Neural cell (in vitro differentiated cells): ENCODE measurements at regions not wholly inside any gene's neighbourhood (a gene's known extent, or its start where the extent isn't known, plus 50 kb on each side); places are given as distances from the start of the nearest gene placed in this dataset.

Experiments used
- H2AFZ ChIP-seq: fragments of 200-600, 300-800 bp; sonication (generic), shearing (Covaris generic); 2 replicates; pipeline ENCODE4 v1.6.0; 2014; ENCODE audit warnings: low read depth, mild to moderate bottlenecking, antibody characterized with exemption, low read length, moderate library complexity
- H3F3A ChIP-seq: fragments of 200-600 bp; shearing (Covaris generic); 2 replicates; pipeline ENCODE4 v1.6.1; 2016; ENCODE audit warnings: mild to moderate bottlenecking, moderate library complexity, mixed read lengths, antibody characterized with exemption, low read length; ENCODE audit not compliant: insufficient read depth, poor library complexity, severe bottlenecking
- H3K27ac ChIP-seq: fragments of 200-600, 300-800 bp; sonication (generic), shearing (Covaris generic); 2 replicates; pipeline ENCODE4 v1.5.1; 2014; ENCODE audit warnings: mild to moderate bottlenecking, low read length, moderate library complexity
- H3K27me3 ChIP-seq: fragments of 300-800, 200-600 bp; sonication (generic), shearing (Covaris generic); 2 replicates; pipeline ENCODE4 v1.6.0; 2014; ENCODE audit warnings: mild to moderate bottlenecking, low read depth, low read length, moderate library complexity; ENCODE audit not compliant: insufficient read depth
- H3K36me3 ChIP-seq: fragments of 300-800, 200-600 bp; sonication (generic), shearing (Covaris generic); 2 replicates; pipeline ENCODE4 v1.5.1; 2014; ENCODE audit warnings: mild to moderate bottlenecking, antibody characterized with exemption, low read length, moderate library complexity; ENCODE audit not compliant: insufficient read depth
- H3K4me2 ChIP-seq: fragments of 300-800, 200-600 bp; sonication (generic), shearing (Covaris generic); 2 replicates; pipeline ENCODE4 v1.6.0; 2014; ENCODE audit warnings: mild to moderate bottlenecking, low read length
- H3K4me3 ChIP-seq: fragments of 300-800, 200-600 bp; sonication (generic), shearing (Covaris generic); 2 replicates; pipeline ENCODE4 v1.5.1; 2014; ENCODE audit warnings: mild to moderate bottlenecking, low read length, moderate library complexity
- H3K79me2 ChIP-seq: fragments of 200-600 bp; shearing (Covaris generic); replicated peaks from 2 replicates; pipeline ENCODE4 v1.6.0; 2014; ENCODE audit warnings: mild to moderate bottlenecking, low read length, moderate library complexity; ENCODE audit not compliant: insufficient read depth
- H3K9ac ChIP-seq: fragments of 300-800, 200-600 bp; sonication (generic), shearing (Covaris generic); 2 replicates; pipeline ENCODE4 v1.6.1; 2016; ENCODE audit warnings: mild to moderate bottlenecking, low read length, mixed read lengths
- H3K9me2 ChIP-seq: fragments of 200-600 bp; shearing (Covaris generic); 2 replicates; pipeline ENCODE4 v1.6.1; 2016; ENCODE audit warnings: mild to moderate bottlenecking, low read length, mixed read lengths; ENCODE audit not compliant: insufficient read depth
- H3K9me3 ChIP-seq: fragments of 200-600, 300-800 bp; sonication (generic), shearing (Covaris generic); 2 replicates; pipeline ENCODE4 v1.6.1; 2016; ENCODE audit warnings: mild to moderate bottlenecking, mixed run types, low read length, moderate library complexity, mixed read lengths
- H4K20me1 ChIP-seq: fragments of 200-600 bp; shearing (Covaris generic); 2 replicates; pipeline ENCODE4 v1.6.1; 2016; ENCODE audit warnings: mild to moderate bottlenecking, mixed run types; ENCODE audit not compliant: insufficient read depth
- CTCF ChIP-seq: fragments of 450-650 bp; IDR thresholded peaks from 2 replicates; pipeline ENCODE4 v1.5.1; 2014; ENCODE audit warnings: antibody characterized with exemption, mild to moderate bottlenecking, moderate library complexity; ENCODE audit not compliant: poor library complexity, severe bottlenecking
- EP300 ChIP-seq: fragments of 450-650 bp; conservative IDR thresholded peaks from 2 replicates; pipeline ENCODE4 v1.6.1; 2014; ENCODE audit warnings: antibody characterized with exemption, mild to moderate bottlenecking, moderate library complexity; ENCODE audit not compliant: poor library complexity, severe bottlenecking
- EZH2 ChIP-seq: fragments of 200-600, 300-800 bp; shearing (Covaris generic), sonication (generic); IDR thresholded peaks from 2 replicates; pipeline ENCODE4 v1.6.1; 2014; ENCODE audit warnings: antibody characterized with exemption, low read length, borderline replicate concordance, mild to moderate bottlenecking; ENCODE audit not compliant: insufficient read depth, poor library complexity, severe bottlenecking
- MXI1 ChIP-seq: fragments of 450-650 bp; conservative IDR thresholded peaks from 2 replicates; pipeline ENCODE4 v1.6.1; 2014; ENCODE audit warnings: antibody characterized with exemption, mild to moderate bottlenecking; ENCODE audit not compliant: poor library complexity, severe bottlenecking
- POLR2AphosphoS5 ChIP-seq: IDR thresholded peaks from 2 replicates; pipeline ENCODE4 v1.6.1; 2012
- RAD21 ChIP-seq: fragments of 450-650 bp; conservative IDR thresholded peaks from 2 replicates; pipeline ENCODE4 v1.6.1; 2014; ENCODE audit warnings: antibody characterized with exemption, mild to moderate bottlenecking, moderate library complexity
- SMC3 ChIP-seq: fragments of 450-650 bp; conservative IDR thresholded peaks from 2 replicates; pipeline ENCODE4 v1.6.1; 2014; ENCODE audit warnings: antibody characterized with exemption, mild to moderate bottlenecking, moderate library complexity; ENCODE audit not compliant: poor library complexity
- TAF1 ChIP-seq: IDR thresholded peaks from 2 replicates; pipeline ENCODE4 v1.6.1; 2012; ENCODE audit warnings: low read depth
- TF ChIP-seq, protein P1 (sequence below): IDR thresholded peaks from 2 replicates; pipeline ENCODE4 v1.6.1; 2012; ENCODE audit warnings: borderline replicate concordance

- no peaks in the 10 kb centered on the region for H3K9me3 ChIP-seq
- no peak overlapping the region for H3K4me2 ChIP-seq
- no peaks in the 10 kb centered on the region for H3K36me3 ChIP-seq
- no peak overlapping the region for H2AFZ ChIP-seq
- H3K27me3 ChIP-seq: no peaks in the 10 kb centered on the region
- TF ChIP-seq CTCF: no peak
- no peak for TF ChIP-seq POLR2AphosphoS5
- TF ChIP-seq RAD21: no peak
- H3F3A ChIP-seq: no peaks in the 10 kb centered on the region
- no peaks in the 10 kb centered on the region for H3K79me2 ChIP-seq
- H3K27ac ChIP-seq: no peak overlapping the region
- no peaks in the 10 kb centered on the region for H4K20me1 ChIP-seq
- no peak overlapping the region for H3K4me3 ChIP-seq
- no peak overlapping the region for H3K9ac ChIP-seq
- H3K9me2 ChIP-seq: no peaks in the 10 kb centered on the region
Observed at GRCh38 chr10:90226517-90226916, 525.1 kb downstream of the KIF20B start.

DNA sequence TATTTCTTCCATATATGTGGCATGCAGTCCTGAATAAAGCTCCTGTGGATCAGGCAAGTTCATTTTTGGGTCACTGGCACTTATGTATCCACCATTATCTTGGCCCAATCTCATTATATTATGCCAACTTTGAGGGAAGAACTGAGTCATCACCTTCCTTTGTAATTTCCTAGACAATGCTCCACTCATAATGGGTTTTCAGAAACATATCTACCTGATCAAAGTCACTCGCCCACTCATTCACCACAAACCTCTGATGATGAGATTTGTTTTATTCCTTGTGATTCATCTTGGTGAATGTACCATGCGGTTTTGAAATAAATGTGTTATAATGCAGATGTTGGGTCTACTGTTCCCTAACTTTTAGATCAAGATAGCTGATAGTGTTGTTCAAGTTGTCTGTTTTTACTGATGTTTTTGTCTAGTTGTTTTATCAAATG lies 525.8 kb downstream of the KIF20B start:
- H3K27me3 ChIP-seq: no peaks in the 10 kb centered on the region
- no peak overlapping the region for H3K4me2 ChIP-seq
- H3K4me3 ChIP-seq: no peak overlapping the region
- no peaks in the 10 kb centered on the region for H4K20me1 ChIP-seq
- H3K9me2 ChIP-seq: no peaks in the 10 kb centered on the region
- H3K9ac ChIP-seq: no peak overlapping the region
- H3K9me3 ChIP-seq: no peaks in the 10 kb centered on the region
- no peaks in the 10 kb centered on the region for H3F3A ChIP-seq
- no peak overlapping the region for H3K27ac ChIP-seq
- TF ChIP-seq MXI1 (no peak), CTCF (no peak), POLR2AphosphoS5 (no peak), EZH2 (no peak), TAF1 (no peak), RAD21 (no peak), EP300 (no peak)
- H3K36me3 ChIP-seq: no peaks in the 10 kb centered on the region
- H3K79me2 ChIP-seq: no peaks in the 10 kb centered on the region
- H2AFZ ChIP-seq: no peak overlapping the region

DNA sequence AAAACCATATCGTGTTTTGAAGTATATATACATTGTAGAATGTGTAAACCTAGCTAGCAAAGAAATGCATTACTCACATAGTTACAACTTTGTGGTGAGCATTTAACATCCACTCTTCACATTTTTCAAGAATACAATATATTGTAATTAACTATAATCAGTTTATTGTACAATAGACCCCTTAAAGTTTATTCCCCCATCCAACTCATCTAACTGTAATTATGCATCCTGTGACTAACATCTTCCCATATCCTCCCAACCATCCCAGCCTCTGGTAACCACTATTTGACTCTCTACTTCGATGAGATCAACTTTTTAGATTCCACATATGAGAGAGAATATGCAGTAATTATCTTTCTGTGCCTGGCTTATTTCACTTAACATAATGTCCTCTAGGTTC lies 526.4 kb downstream of the KIF20B start:
- Histone ChIP-seq H3K9me2 (no peaks in the 10 kb centered on the region), H3K9ac (no peak overlapping the region), H3F3A (no peaks in the 10 kb centered on the region), H4K20me1 (no peaks in the 10 kb centered on the region), H3K27ac (no peak overlapping the region), H3K79me2 (no peaks in the 10 kb centered on the region), H3K27me3 (no peaks in the 10 kb centered on the region), H3K4me2 (no peak overlapping the region), H2AFZ (no peak overlapping the region), H3K4me3 (no peak overlapping the region), H3K9me3 (no peaks in the 10 kb centered on the region), H3K36me3 (no peaks in the 10 kb centered on the region)
- TF ChIP-seq CTCF (no peak), EP300 (no peak), TAF1 (no peak), POLR2AphosphoS5 (no peak), MXI1 (no peak), EZH2 (no peak), SMC3 (no peak), RAD21 (no peak)
- TF ChIP-seq, protein P1, sequence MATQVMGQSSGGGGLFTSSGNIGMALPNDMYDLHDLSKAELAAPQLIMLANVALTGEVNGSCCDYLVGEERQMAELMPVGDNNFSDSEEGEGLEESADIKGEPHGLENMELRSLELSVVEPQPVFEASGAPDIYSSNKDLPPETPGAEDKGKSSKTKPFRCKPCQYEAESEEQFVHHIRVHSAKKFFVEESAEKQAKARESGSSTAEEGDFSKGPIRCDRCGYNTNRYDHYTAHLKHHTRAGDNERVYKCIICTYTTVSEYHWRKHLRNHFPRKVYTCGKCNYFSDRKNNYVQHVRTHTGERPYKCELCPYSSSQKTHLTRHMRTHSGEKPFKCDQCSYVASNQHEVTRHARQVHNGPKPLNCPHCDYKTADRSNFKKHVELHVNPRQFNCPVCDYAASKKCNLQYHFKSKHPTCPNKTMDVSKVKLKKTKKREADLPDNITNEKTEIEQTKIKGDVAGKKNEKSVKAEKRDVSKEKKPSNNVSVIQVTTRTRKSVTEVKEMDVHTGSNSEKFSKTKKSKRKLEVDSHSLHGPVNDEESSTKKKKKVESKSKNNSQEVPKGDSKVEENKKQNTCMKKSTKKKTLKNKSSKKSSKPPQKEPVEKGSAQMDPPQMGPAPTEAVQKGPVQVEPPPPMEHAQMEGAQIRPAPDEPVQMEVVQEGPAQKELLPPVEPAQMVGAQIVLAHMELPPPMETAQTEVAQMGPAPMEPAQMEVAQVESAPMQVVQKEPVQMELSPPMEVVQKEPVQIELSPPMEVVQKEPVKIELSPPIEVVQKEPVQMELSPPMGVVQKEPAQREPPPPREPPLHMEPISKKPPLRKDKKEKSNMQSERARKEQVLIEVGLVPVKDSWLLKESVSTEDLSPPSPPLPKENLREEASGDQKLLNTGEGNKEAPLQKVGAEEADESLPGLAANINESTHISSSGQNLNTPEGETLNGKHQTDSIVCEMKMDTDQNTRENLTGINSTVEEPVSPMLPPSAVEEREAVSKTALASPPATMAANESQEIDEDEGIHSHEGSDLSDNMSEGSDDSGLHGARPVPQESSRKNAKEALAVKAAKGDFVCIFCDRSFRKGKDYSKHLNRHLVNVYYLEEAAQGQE: no peak
